ENCODE measurements at regions not wholly inside any gene's neighbourhood (a gene's known extent, or its start where the extent isn't known, plus 50 kb on each side); places are given as distances from the start of the nearest gene placed in this dataset.

GRCh38 chr1:79079770-79080169, 73.2 kb upstream of the ADGRL4 start:
- TF ChIP-seq CTCF (IDR thresholded peaks at IDR 0.05; ENCODE audit: low read length) (no peak), EZH2phosphoT487 (IDR thresholded peaks at IDR 0.05; ENCODE audit: low read length) (no peak), EZH2 (optimal IDR thresholded peaks at IDR 0.05; ENCODE audit: low read depth, low read length) (no peak)

All from MM.1S (cell line).